HEK293 (cell line): ENCODE measurements at regions not wholly inside any gene's neighbourhood (a gene's known extent, or its start where the extent isn't known, plus 50 kb on each side); places are given as distances from the start of the nearest gene placed in this dataset.

Experiments used
- CTCF ChIA-PET: fragments of 350-600 bp; formaldehyde crosslinking; extraction: SDS; loops from one replicate; lab custom pipeline; 2021; ENCODE audit warnings: antibody characterized with exemption; lab: Yijun Ruan, JAX
- POLR2A ChIA-PET: fragments of 300-600 bp; formaldehyde crosslinking; extraction: SDS; loops from one replicate; lab custom pipeline; 2020; ENCODE audit warnings: antibody characterized with exemption, inconsistent platforms; lab: Yijun Ruan, JAX
- H3K27ac ChIP-seq: fragments of 200-500 bp; sonication (Bioruptor generic); 2 replicates; pipeline ENCODE4 v1.5.1; 2014; ENCODE audit warnings: low read depth, low read length, control low read depth, inconsistent platforms; ENCODE audit errors: extremely low read depth
- H3K36me3 ChIP-seq, 2 experiments: fragments of 200-500 bp in 1 of 2; sonication (Bioruptor generic) in 1 of 2; 1 replicate in 1 of 2; 2 replicates in 1 of 2; pipeline ENCODE4 v1.5.1; 2014 to 2017; ENCODE audit warnings: inconsistent platforms in 2 of 2, low read length in 2 of 2; ENCODE audit not compliant: control insufficient read depth in 2 of 2, insufficient read depth in 1 of 2
- H3K4me1 ChIP-seq: fragments of 200-500 bp; sonication (Bioruptor generic); 2 replicates; pipeline ENCODE4 v1.5.1; 2014; ENCODE audit warnings: mild to moderate bottlenecking, low read length, inconsistent platforms; ENCODE audit not compliant: control insufficient read depth, insufficient read depth
- H3K4me3 ChIP-seq: 2 replicates; pipeline ENCODE4 v1.5.1; 2011; ENCODE audit warnings: low read depth, mild to moderate bottlenecking, control low read depth, low read length, moderate library complexity
- H3K9me3 ChIP-seq: fragments of 200-500 bp; sonication (Bioruptor generic); 2 replicates; pipeline ENCODE4 v1.5.1; 2014; ENCODE audit warnings: low read depth, low read length, inconsistent platforms; ENCODE audit not compliant: control insufficient read depth, insufficient read depth
- MEIS1 ChIP-seq: sonication (generic); formaldehyde crosslinking; IDR thresholded peaks from 2 replicates; pipeline ENCODE4 v1.8.1; 2022; ENCODE audit warnings: missing genetic modification reagents, mild to moderate bottlenecking, borderline replicate concordance
- TRIM28 ChIP-seq: IDR thresholded peaks from 2 replicates; pipeline ENCODE4 v1.6.1; 2011; ENCODE audit warnings: low read length, control low read depth, borderline replicate concordance
- YY1 ChIP-seq: fragments of 450-650 bp; formaldehyde crosslinking; IDR thresholded peaks from 2 replicates; pipeline ENCODE4 v1.5.1; 2018; ENCODE audit warnings: missing biosample characterization, missing genetic modification characterization
- ZBTB17 ChIP-seq: fragments of 450-650 bp; formaldehyde crosslinking; IDR thresholded peaks from 2 replicates; pipeline ENCODE4 v1.5.1; 2016; ENCODE audit warnings: missing biosample characterization, missing genetic modification characterization
- ZNF138 ChIP-seq: fragments of 450-650 bp; formaldehyde crosslinking; IDR thresholded peaks from 2 replicates; pipeline ENCODE4 v1.5.1; 2016; ENCODE audit warnings: missing biosample characterization, missing genetic modification characterization, borderline replicate concordance
- ZNF157 ChIP-seq: fragments of 450-650 bp; formaldehyde crosslinking; IDR thresholded peaks from 2 replicates; pipeline ENCODE4 v1.5.1; 2016; ENCODE audit warnings: missing biosample characterization, missing genetic modification characterization
- ZNF221 ChIP-seq: fragments of 450-650 bp; formaldehyde crosslinking; IDR thresholded peaks from 2 replicates; pipeline ENCODE4 v1.5.1; 2017; ENCODE audit warnings: missing biosample characterization, missing genetic modification characterization, borderline replicate concordance
- ZNF394 ChIP-seq: fragments of 450-650 bp; formaldehyde crosslinking; IDR thresholded peaks from 2 replicates; pipeline ENCODE4 v1.5.1; 2016; ENCODE audit warnings: missing biosample characterization, missing genetic modification characterization, mild to moderate bottlenecking, moderate library complexity, borderline replicate concordance
- ZNF544 ChIP-seq: fragments of 450-650 bp; formaldehyde crosslinking; IDR thresholded peaks from 2 replicates; pipeline ENCODE4 v1.5.0; 2017; ENCODE audit warnings: missing biosample characterization, missing genetic modification characterization
- ZNF561 ChIP-seq: fragments of 450-650 bp; IDR thresholded peaks from 2 replicates; pipeline ENCODE4 v1.5.1; 2018; ENCODE audit warnings: missing biosample characterization, missing genetic modification characterization, borderline replicate concordance
- ZNF610 ChIP-seq: fragments of 450-650 bp; formaldehyde crosslinking; IDR thresholded peaks from 2 replicates; pipeline ENCODE4 v1.5.1; 2016; ENCODE audit warnings: missing biosample characterization, missing genetic modification characterization, borderline replicate concordance
- ZNF654 ChIP-seq: fragments of 450-650 bp; formaldehyde crosslinking; IDR thresholded peaks from 2 replicates; pipeline ENCODE4 v1.5.1; 2016; ENCODE audit warnings: low read depth, missing biosample characterization, missing genetic modification characterization
- ZXDB ChIP-seq: fragments of 450-650 bp; formaldehyde crosslinking; IDR thresholded peaks from 2 replicates; pipeline ENCODE4 v1.5.1; 2016; ENCODE audit warnings: missing biosample characterization, missing genetic modification characterization
- TF ChIP-seq, protein P1 (sequence below): fragments of 450-650 bp; formaldehyde crosslinking; IDR thresholded peaks from 2 replicates; pipeline ENCODE4 v1.5.1; 2016; ENCODE audit warnings: missing biosample characterization, missing genetic modification characterization
- TF ChIP-seq, protein P2 (sequence below): fragments of 450-650 bp; formaldehyde crosslinking; IDR thresholded peaks from 2 replicates; pipeline ENCODE4 v1.5.1; 2016; ENCODE audit warnings: missing biosample characterization, missing genetic modification characterization
- TF ChIP-seq, protein P3 (sequence below): fragments of 450-650 bp; formaldehyde crosslinking; IDR thresholded peaks from 2 replicates; pipeline ENCODE4 v1.5.1; 2016; ENCODE audit warnings: missing biosample characterization, missing genetic modification characterization
- TF ChIP-seq, protein P4 (sequence below): fragments of 450-650 bp; formaldehyde crosslinking; IDR thresholded peaks from 2 replicates; pipeline ENCODE4 v1.5.1; 2017; ENCODE audit warnings: missing biosample characterization, missing genetic modification characterization
- TF ChIP-seq, protein P5 (sequence below): IDR thresholded peaks from 2 replicates; pipeline ENCODE4 v1.6.1; 2011; ENCODE audit warnings: mild to moderate bottlenecking, low read depth, low read length, borderline replicate concordance
- TF ChIP-seq, protein P6 (sequence below): fragments of 450-650 bp; formaldehyde crosslinking; conservative IDR thresholded peaks from 2 replicates; pipeline ENCODE4 v1.5.1; 2016; ENCODE audit warnings: low read depth, missing biosample characterization, missing genetic modification characterization
- TF ChIP-seq, protein P7 (sequence below): fragments of 450-650 bp; formaldehyde crosslinking; IDR thresholded peaks from 2 replicates; pipeline ENCODE4 v1.5.1; 2017; ENCODE audit warnings: missing biosample characterization, missing genetic modification characterization

DNA sequence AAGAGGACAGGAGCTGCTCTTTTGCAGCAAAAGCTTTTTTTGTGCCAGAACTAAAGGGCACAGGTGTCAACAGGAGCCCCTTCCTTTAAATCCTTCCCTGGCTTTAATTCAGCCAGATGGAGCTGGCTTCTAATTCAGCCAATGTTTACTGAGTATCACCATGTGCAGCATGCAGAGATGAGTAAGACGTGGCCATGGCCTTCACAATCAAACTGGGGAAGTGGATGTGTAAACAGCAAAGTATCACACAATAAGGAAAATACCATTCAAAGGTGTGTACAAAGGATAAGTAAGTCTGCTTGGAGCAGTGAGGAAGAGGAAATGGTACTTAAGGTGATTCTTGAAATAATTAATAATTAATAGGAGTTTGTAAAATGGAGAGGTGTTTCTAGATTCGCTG lies 243.4 kb downstream of the NXPE2 start:
- ChIA-PET POLR2A (no interaction called here), CTCF (no interaction called here)
- TF ChIP-seq ZNF394 (tag by site-specific recombination) (no peak), ZBTB17 (tag by site-specific recombination) (no peak), ZNF221 (tag by site-specific recombination) (no peak), ZNF544 (tag by site-specific recombination) (no peak), ZNF561 (tag by site-specific recombination) (no peak), ZNF654 (tag by site-specific recombination) (no peak), ZXDB (tag by site-specific recombination) (no peak), MEIS1 (CRISPR knock-in tag) (no peak), ZNF610 (no peak), ZNF138 (tag by site-specific recombination) (no peak), YY1 (no peak), ZNF157 (no peak), TRIM28 (no peak)
- TF ChIP-seq, protein P1, sequence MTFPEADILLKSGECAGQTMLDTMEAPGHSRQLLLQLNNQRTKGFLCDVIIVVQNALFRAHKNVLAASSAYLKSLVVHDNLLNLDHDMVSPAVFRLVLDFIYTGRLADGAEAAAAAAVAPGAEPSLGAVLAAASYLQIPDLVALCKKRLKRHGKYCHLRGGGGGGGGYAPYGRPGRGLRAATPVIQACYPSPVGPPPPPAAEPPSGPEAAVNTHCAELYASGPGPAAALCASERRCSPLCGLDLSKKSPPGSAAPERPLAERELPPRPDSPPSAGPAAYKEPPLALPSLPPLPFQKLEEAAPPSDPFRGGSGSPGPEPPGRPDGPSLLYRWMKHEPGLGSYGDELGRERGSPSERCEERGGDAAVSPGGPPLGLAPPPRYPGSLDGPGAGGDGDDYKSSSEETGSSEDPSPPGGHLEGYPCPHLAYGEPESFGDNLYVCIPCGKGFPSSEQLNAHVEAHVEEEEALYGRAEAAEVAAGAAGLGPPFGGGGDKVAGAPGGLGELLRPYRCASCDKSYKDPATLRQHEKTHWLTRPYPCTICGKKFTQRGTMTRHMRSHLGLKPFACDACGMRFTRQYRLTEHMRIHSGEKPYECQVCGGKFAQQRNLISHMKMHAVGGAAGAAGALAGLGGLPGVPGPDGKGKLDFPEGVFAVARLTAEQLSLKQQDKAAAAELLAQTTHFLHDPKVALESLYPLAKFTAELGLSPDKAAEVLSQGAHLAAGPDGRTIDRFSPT (tag by site-specific recombination), result no peak
- TF ChIP-seq, protein P2, sequence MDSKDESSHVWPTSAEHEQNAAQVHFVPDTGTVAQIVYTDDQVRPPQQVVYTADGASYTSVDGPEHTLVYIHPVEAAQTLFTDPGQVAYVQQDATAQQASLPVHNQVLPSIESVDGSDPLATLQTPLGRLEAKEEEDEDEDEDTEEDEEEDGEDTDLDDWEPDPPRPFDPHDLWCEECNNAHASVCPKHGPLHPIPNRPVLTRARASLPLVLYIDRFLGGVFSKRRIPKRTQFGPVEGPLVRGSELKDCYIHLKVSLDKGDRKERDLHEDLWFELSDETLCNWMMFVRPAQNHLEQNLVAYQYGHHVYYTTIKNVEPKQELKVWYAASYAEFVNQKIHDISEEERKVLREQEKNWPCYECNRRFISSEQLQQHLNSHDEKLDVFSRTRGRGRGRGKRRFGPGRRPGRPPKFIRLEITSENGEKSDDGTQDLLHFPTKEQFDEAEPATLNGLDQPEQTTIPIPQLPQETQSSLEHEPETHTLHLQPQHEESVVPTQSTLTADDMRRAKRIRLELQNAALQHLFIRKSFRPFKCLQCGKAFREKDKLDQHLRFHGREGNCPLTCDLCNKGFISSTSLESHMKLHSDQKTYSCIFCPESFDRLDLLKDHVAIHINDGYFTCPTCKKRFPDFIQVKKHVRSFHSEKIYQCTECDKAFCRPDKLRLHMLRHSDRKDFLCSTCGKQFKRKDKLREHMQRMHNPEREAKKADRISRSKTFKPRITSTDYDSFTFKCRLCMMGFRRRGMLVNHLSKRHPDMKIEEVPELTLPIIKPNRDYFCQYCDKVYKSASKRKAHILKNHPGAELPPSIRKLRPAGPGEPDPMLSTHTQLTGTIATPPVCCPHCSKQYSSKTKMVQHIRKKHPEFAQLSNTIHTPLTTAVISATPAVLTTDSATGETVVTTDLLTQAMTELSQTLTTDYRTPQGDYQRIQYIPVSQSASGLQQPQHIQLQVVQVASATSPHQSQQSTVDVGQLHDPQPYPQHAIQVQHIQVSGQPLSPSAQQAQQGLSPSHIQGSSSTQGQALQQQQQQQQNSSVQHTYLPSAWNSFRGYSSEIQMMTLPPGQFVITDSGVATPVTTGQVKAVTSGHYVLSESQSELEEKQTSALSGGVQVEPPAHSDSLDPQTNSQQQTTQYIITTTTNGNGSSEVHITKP (tag by site-specific recombination), result no peak
- TF ChIP-seq, protein P3, sequence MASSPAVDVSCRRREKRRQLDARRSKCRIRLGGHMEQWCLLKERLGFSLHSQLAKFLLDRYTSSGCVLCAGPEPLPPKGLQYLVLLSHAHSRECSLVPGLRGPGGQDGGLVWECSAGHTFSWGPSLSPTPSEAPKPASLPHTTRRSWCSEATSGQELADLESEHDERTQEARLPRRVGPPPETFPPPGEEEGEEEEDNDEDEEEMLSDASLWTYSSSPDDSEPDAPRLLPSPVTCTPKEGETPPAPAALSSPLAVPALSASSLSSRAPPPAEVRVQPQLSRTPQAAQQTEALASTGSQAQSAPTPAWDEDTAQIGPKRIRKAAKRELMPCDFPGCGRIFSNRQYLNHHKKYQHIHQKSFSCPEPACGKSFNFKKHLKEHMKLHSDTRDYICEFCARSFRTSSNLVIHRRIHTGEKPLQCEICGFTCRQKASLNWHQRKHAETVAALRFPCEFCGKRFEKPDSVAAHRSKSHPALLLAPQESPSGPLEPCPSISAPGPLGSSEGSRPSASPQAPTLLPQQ (tag by site-specific recombination), result no peak
- TF ChIP-seq, protein P4, sequence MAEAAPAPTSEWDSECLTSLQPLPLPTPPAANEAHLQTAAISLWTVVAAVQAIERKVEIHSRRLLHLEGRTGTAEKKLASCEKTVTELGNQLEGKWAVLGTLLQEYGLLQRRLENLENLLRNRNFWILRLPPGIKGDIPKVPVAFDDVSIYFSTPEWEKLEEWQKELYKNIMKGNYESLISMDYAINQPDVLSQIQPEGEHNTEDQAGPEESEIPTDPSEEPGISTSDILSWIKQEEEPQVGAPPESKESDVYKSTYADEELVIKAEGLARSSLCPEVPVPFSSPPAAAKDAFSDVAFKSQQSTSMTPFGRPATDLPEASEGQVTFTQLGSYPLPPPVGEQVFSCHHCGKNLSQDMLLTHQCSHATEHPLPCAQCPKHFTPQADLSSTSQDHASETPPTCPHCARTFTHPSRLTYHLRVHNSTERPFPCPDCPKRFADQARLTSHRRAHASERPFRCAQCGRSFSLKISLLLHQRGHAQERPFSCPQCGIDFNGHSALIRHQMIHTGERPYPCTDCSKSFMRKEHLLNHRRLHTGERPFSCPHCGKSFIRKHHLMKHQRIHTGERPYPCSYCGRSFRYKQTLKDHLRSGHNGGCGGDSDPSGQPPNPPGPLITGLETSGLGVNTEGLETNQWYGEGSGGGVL (tag by site-specific recombination), result no peak
- TF ChIP-seq, protein P5, sequence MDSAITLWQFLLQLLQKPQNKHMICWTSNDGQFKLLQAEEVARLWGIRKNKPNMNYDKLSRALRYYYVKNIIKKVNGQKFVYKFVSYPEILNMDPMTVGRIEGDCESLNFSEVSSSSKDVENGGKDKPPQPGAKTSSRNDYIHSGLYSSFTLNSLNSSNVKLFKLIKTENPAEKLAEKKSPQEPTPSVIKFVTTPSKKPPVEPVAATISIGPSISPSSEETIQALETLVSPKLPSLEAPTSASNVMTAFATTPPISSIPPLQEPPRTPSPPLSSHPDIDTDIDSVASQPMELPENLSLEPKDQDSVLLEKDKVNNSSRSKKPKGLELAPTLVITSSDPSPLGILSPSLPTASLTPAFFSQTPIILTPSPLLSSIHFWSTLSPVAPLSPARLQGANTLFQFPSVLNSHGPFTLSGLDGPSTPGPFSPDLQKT, result no peak
- TF ChIP-seq, protein P6, sequence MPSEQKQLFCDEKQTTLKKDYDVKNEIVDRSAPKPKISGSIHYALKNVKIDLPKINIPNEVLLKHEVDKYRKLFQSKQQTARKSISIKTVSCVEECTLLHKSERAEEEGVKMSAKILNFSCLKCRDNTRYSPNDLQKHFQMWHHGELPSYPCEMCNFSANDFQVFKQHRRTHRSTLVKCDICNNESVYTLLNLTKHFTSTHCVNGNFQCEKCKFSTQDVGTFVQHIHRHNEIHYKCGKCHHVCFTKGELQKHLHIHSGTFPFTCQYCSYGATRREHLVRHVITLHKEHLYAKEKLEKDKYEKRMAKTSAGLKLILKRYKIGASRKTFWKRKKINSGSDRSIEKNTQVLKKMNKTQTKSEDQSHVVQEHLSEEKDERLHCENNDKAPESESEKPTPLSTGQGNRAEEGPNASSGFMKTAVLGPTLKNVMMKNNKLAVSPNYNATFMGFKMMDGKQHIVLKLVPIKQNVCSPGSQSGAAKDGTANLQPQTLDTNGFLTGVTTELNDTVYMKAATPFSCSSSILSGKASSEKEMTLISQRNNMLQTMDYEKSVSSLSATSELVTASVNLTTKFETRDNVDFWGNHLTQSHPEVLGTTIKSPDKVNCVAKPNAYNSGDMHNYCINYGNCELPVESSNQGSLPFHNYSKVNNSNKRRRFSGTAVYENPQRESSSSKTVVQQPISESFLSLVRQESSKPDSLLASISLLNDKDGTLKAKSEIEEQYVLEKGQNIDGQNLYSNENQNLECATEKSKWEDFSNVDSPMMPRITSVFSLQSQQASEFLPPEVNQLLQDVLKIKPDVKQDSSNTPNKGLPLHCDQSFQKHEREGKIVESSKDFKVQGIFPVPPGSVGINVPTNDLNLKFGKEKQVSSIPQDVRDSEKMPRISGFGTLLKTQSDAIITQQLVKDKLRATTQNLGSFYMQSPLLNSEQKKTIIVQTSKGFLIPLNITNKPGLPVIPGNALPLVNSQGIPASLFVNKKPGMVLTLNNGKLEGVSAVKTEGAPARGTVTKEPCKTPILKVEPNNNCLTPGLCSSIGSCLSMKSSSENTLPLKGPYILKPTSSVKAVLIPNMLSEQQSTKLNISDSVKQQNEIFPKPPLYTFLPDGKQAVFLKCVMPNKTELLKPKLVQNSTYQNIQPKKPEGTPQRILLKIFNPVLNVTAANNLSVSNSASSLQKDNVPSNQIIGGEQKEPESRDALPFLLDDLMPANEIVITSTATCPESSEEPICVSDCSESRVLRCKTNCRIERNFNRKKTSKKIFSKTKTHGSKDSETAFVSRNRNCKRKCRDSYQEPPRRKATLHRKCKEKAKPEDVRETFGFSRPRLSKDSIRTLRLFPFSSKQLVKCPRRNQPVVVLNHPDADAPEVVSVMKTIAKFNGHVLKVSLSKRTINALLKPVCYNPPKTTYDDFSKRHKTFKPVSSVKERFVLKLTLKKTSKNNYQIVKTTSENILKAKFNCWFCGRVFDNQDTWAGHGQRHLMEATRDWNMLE (tag by site-specific recombination), result no peak
- TF ChIP-seq, protein P7, sequence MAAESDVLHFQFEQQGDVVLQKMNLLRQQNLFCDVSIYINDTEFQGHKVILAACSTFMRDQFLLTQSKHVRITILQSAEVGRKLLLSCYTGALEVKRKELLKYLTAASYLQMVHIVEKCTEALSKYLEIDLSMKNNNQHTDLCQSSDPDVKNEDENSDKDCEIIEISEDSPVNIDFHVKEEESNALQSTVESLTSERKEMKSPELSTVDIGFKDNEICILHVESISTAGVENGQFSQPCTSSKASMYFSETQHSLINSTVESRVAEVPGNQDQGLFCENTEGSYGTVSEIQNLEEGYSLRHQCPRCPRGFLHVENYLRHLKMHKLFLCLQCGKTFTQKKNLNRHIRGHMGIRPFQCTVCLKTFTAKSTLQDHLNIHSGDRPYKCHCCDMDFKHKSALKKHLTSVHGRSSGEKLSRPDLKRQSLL (tag by site-specific recombination), result no peak
- Histone ChIP-seq H3K36me3 (no peaks in the 10 kb centered on the region), H3K9me3 (no peaks in the 10 kb centered on the region), H3K27ac (no peak overlapping the region), H3K4me1 (no peaks in the 10 kb centered on the region), H3K4me3 (no peak overlapping the region)
